ENCODE measurements at regions not wholly inside any gene's neighbourhood (a gene's known extent, or its start where the extent isn't known, plus 50 kb on each side); places are given as distances from the start of the nearest gene placed in this dataset.

DNA sequence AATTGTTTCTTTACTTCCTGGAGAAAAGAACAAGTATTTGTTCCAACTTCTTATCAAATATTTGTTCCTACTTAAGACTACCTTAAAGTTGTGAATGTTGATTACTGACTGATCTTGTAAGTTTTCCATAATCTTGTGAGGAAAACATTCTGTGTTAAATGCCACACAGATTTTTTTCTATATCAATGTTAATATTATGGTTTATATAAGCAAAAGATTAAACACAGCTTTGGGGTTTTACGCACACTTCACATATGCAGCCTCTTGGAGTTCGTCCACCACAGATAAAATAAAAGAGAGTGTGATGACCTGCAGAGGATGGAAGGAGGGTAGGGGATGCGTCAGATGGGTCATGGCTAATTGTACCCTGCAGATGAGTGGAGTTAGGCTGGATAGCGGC lies 780.0 kb upstream of the SALL3 start:
- Histone ChIP-seq H3K9ac (no peak overlapping the region), H3K27me3 (ENCODE audit: insufficient read depth, low read depth) (no peaks in the 10 kb centered on the region), H4K20me1 (ENCODE audit: insufficient read depth) (no peaks in the 10 kb centered on the region), H3K4me1 (ENCODE audit: low read depth, poor library complexity, severe bottlenecking) (no peaks in the 10 kb centered on the region), H3K27ac (no peak overlapping the region), H3K4me2 (no peak overlapping the region), H2AFZ (ENCODE audit: low read depth) (no peak overlapping the region), H3K79me2 (ENCODE audit: insufficient read depth, low read depth) (no peaks in the 10 kb centered on the region), H3K36me3 (ENCODE audit: insufficient read depth) (no peaks in the 10 kb centered on the region), H3K4me3 (IDR thresholded peaks at IDR 0.05; ENCODE audit: insufficient read depth, low read depth, low read length) (no peak overlapping the region)
- TF ChIP-seq, protein P1, sequence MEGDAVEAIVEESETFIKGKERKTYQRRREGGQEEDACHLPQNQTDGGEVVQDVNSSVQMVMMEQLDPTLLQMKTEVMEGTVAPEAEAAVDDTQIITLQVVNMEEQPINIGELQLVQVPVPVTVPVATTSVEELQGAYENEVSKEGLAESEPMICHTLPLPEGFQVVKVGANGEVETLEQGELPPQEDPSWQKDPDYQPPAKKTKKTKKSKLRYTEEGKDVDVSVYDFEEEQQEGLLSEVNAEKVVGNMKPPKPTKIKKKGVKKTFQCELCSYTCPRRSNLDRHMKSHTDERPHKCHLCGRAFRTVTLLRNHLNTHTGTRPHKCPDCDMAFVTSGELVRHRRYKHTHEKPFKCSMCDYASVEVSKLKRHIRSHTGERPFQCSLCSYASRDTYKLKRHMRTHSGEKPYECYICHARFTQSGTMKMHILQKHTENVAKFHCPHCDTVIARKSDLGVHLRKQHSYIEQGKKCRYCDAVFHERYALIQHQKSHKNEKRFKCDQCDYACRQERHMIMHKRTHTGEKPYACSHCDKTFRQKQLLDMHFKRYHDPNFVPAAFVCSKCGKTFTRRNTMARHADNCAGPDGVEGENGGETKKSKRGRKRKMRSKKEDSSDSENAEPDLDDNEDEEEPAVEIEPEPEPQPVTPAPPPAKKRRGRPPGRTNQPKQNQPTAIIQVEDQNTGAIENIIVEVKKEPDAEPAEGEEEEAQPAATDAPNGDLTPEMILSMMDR (conservative IDR thresholded peaks at IDR 0.05; ENCODE audit: low read depth, low read length), result no peak

DNA sequence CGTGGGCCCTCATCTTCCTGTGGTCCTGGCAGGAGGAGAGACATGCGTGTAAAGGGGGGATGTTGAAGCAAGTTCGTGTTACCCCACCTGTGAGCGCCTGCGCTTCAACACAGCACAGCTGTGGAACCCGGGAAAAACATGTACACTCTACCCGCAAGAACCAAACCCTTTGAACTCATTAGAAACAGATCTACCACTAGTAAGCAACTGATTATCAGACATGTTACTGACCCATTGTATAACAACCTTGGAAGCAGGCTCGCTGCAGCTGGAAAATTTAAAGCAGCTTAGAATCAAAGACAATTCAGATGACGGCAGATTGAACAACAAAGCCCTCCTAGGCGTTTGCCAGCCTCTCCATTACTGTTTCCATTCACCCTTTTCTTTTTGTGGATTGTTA lies 771.7 kb upstream of the SALL3 start:
- H2AFZ ChIP-seq (ENCODE audit: low read depth), result no peak overlapping the region
- no peaks in the 10 kb centered on the region for H3K4me1 ChIP-seq (ENCODE audit: low read depth, poor library complexity, severe bottlenecking)
- no peak overlapping the region for H3K4me3 ChIP-seq (IDR thresholded peaks at IDR 0.05; ENCODE audit: insufficient read depth, low read depth, low read length)
- no peaks in the 10 kb centered on the region for H4K20me1 ChIP-seq (ENCODE audit: insufficient read depth)
- no peak overlapping the region for H3K4me2 ChIP-seq
- H3K79me2 ChIP-seq (ENCODE audit: insufficient read depth, low read depth), result no peaks in the 10 kb centered on the region
- H3K27me3 ChIP-seq (ENCODE audit: insufficient read depth, low read depth), result no peaks in the 10 kb centered on the region
- H3K36me3 ChIP-seq (ENCODE audit: insufficient read depth), result no peaks in the 10 kb centered on the region
- H3K27ac ChIP-seq, result no peak overlapping the region
- TF ChIP-seq, protein P1 (conservative IDR thresholded peaks at IDR 0.05; ENCODE audit: low read depth, low read length), result no peak
- no peak overlapping the region for H3K9ac ChIP-seq

DNA sequence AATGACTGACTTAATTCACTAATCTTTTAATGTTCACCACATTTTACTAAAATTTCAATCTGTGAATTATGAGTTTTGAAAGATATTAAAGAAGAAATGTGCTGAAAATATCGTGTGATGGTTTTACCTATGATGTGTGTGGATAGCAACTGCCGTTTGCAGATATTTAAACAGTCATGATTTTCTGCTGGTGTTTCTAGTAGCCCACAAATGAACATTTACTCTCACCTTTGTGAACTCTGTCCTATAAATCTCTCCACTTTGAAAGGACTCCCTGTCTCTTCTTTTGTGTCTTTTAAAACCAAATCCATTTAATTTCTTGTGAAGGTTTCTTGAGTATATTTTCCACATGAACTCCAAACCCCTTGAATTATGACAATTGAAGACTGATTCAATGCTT lies 771.2 kb upstream of the SALL3 start:
- TF ChIP-seq, protein P1 (conservative IDR thresholded peaks at IDR 0.05; ENCODE audit: low read depth, low read length), result no peak
- Histone ChIP-seq H3K36me3 (ENCODE audit: insufficient read depth) (no peaks in the 10 kb centered on the region), H3K4me2 (no peak overlapping the region), H3K27me3 (ENCODE audit: insufficient read depth, low read depth) (no peaks in the 10 kb centered on the region), H3K9ac (no peak overlapping the region), H4K20me1 (ENCODE audit: insufficient read depth) (no peaks in the 10 kb centered on the region), H3K27ac (no peak overlapping the region), H3K79me2 (ENCODE audit: insufficient read depth, low read depth) (no peaks in the 10 kb centered on the region), H2AFZ (ENCODE audit: low read depth) (no peak overlapping the region), H3K4me3 (IDR thresholded peaks at IDR 0.05; ENCODE audit: insufficient read depth, low read depth, low read length) (no peak overlapping the region), H3K4me1 (ENCODE audit: low read depth, poor library complexity, severe bottlenecking) (no peaks in the 10 kb centered on the region)

DNA sequence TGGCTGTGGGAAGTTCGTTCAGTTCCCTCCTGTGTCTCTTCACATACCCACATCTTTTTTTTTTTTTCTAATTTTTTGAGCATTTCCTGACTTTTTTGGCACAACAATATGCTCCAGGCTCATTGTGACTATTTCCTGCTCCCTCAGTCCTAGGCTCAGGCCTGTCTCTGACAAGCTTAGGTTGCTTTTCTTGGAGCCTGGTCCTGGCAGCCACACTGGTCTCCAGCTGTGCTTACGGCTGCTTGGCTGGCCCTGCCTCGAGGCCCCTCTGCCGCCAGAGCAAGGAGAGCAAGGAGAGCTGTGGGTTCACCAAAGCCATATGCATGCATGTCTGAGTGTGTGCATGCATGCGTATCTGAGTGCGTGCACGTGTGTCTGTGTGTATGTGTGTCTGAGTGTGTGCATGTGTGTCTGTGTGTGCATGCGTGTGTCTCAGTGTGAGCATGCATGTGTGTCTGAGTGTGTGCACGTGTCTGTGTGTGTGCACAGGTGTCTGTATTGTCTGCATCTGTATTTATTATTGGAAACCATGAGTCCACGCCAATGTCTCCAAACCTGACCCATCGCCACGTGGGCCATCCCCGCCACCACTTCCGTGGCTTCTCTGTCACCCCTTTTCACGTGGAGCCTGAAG lies 766.1 kb upstream of the SALL3 start:
- Histone ChIP-seq H3K27me3 (ENCODE audit: insufficient read depth, low read depth) (no peaks in the 10 kb centered on the region), H3K36me3 (ENCODE audit: insufficient read depth) (no peaks in the 10 kb centered on the region), H2AFZ (ENCODE audit: low read depth) (no peak overlapping the region), H3K27ac (no peak overlapping the region), H3K4me3 (IDR thresholded peaks at IDR 0.05; ENCODE audit: insufficient read depth, low read depth, low read length) (no peak overlapping the region), H4K20me1 (ENCODE audit: insufficient read depth) (no peaks in the 10 kb centered on the region), H3K9ac (no peak overlapping the region), H3K79me2 (ENCODE audit: insufficient read depth, low read depth) (no peaks in the 10 kb centered on the region), H3K4me1 (ENCODE audit: low read depth, poor library complexity, severe bottlenecking) (no peaks in the 10 kb centered on the region), H3K4me2 (no peak overlapping the region)
- TF ChIP-seq, protein P1 (conservative IDR thresholded peaks at IDR 0.05; ENCODE audit: low read depth, low read length), result no peak

Data from KMS-11 (cell line).